ENCODE measurements at regions not wholly inside any gene's neighbourhood (a gene's known extent, or its start where the extent isn't known, plus 50 kb on each side); places are given as distances from the start of the nearest gene placed in this dataset.

GRCh38 chr4:60757986-60758680 is 442.0 kb upstream of the ADGRL3 start:
- TF ChIP-seq POLR2A (IDR thresholded peaks at IDR 0.05; ENCODE audit: low read length) (no peak), GATA1 (IDR thresholded peaks at IDR 0.05; ENCODE audit: low read depth, low read length) (no peak)

Measured in erythroblast (primary cell).